ENCODE measurements at regions not wholly inside any gene's neighbourhood (a gene's known extent, or its start where the extent isn't known, plus 50 kb on each side); places are given as distances from the start of the nearest gene placed in this dataset.

- DNase-seq = no peak
Observed at GRCh38 chr22:47372596-47373385, 610.3 kb downstream of the TBC1D22A start.

DNA sequence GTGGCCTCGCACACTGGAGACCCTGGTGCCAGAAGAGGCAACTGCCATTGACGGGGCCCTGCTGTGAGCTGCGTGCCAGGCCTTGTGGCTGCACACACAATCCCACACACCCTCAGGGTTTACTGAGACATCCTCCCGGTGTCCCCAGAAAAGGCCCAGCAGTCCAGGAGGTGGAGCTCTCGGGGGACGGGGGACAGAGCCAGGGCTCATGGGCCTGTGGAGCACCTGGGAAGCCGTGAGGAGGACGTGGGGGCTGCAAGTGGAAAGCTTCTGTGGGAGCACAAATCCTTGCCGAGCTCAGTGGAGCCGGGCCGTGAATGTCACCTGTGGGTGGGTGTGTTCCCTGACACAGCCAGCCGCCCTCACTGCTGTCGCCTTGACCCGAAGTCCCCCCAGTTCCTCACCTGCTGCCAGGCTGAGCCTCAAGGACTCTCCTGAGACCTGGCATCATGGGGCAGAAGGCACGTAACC lies 609.7 kb downstream of the TBC1D22A start:
- DNase-seq = no peak

GRCh38 chr22:47371263-47372090 lies 609.0 kb downstream of the TBC1D22A start:
- DNase-seq = no peak

DNA sequence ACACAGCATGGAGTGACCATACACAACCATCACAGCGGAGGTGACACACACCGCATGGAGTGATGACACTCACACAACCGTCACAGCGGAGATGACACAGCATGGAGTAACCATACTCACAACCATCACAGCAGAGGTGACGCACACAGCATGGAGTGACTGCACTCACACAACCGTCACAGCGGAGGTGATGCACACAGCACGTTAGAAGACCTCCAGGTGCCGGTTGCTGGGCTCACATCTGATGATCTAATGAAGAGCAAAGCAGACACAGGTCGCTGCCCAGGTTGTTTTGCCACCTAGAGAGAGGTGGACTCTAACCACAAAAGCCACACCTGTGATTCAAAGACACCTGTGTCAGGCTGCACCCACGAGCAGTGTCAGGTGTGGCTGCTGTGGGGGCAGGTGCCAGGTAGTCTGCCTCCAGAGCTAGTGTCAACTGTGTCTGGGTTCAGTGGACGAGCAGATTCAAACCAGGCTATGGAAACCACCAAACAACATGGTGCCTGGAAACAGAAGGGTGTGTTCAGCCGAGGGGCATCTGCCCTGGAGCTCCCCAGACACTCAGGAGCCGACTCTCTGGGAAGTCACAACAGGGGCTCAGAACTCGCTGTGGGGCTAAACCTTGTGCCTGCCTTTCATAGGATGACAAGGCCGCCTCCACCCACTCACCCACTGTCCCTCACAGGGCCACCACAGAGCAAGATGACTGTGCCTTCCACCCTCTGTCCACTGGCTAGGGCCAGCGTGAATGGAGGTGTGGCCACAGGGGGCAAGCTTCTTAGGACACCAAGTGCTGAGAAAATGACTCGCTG lies 608.2 kb downstream of the TBC1D22A start:
- no peak for DNase-seq

- DNase-seq = no peak
Observed at GRCh38 chr22:47369431-47370015, 607.1 kb downstream of the TBC1D22A start.

- DNase-seq = no peak
Observed at GRCh38 chr22:47369020-47369419, 606.6 kb downstream of the TBC1D22A start.

DNA sequence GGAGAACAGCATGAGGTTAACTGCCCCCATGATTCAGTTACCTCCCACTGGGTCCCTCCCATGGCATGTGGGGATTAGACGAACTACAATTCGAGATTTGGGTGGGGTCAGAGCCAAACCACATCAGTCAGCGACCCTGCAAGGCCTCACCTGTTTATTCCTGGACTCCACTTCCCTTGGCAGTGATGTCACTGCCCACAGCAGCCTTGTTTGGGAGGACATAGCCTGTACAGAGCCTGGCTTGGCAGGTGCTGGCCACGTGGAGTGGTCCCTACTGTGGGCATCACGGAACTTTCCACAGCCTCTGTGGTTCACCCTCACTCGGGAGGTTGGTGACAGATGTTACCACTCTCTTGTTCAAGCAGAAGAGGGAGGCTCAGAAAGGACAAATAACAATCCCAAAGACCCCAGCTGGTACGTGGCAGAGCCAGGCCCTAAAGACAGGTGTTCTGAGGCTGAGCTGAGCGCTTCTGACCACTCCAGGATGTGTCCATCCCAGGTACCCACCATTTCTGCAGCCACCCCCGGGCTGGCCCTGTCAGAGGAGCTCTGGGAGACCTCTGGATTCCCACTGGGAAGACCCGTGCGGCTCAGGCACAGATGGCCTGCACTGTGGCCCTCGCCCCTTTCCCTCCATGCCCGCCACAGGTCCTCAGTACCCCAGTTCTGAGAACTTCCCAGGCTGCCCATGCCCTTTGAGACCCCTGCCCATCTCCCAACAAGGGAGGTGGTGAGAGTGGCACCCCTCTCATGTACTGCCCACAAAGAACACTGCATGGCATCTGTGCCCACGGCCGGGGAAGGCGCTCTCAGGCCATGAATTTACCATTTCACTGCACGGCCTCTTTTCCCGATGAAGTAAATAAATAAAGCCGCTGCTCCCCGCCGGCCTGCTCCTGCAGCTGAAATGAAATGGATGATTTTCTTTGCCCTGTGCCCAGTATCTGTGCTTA lies 605.8 kb downstream of the TBC1D22A start:
- no peak for DNase-seq

DNA sequence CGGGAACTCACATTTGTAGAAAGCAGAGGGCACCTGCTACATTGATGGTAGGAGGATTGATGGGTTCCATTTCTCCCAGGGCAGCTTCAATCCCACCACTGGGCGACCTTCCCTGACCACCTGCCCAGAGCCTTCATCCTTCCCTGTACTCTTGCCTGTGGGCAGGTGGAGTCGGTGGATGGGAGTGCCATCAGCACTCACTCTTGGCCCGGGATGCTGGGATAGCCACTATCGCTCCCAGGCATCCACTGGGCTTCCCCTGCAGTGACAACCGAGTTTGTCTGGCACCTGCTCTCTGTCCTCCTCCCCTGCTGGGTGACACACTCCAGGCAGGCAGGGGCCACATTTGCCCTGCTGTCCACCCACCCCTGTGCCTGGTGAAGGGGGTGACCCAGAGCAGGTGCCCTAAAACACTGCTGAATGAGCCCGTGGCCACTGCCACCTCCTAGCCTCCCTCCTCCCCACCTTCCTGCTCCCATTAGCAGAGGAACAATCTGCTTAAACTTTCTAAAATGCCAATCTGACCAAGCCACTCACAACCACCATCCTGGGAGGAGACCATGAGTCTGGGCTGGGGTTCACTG lies 604.7 kb downstream of the TBC1D22A start:
- DNase-seq = no peak

GRCh38 chr22:47366026-47366767 lies 603.7 kb downstream of the TBC1D22A start:
- DNase-seq = no peak

GRCh38 chr22:47361247-47361646 lies 598.8 kb downstream of the TBC1D22A start:
- no peak for DNase-seq

GRCh38 chr22:47357493-47357892 lies 595.0 kb downstream of the TBC1D22A start:
- no peak for DNase-seq

DNA sequence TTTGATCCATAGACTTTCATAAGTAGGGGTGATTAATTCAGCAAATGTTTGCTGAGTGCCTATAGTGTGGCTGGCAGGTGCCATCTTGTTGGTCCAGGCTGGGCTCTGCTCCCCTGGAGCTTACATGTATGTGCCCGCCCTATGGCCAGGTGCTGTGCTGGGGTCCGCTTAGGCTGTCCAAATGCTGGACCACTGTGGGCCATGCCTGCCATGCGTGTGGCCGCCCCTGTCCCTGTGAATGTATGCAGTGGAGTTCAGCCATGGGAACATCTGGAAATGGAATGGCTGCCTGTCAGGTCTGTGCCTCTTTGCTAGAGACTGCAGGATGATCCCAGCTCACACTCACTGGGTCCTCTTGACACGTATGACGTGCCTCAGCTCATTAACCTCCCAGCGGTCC lies 594.6 kb downstream of the TBC1D22A start:
- no peak for DNase-seq

DNA sequence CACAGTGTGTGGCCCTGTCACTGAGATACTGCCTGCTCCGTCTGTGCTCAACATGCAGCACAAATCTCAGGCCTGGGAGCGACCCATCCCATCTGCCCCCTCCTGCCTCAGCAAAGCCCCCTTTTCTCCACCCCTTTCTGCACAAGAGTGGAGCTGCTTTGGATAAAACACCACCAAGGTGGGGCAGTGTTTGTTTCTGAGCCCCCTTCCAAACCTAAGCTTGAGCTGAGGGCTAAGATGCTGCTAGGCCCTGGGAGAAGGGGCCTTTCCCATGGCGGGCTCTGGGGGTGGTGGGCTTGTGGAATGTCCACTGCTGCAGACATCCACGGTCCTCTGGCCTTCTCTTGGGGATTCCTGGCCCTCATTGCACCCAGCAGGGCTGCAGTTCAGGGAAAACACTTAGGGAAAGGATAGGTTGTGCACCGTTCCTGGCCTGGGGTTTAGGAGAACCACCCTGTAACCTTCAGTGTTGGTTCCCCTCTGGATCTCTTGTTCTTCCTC lies 594.1 kb downstream of the TBC1D22A start:
- no peak for DNase-seq

DNA sequence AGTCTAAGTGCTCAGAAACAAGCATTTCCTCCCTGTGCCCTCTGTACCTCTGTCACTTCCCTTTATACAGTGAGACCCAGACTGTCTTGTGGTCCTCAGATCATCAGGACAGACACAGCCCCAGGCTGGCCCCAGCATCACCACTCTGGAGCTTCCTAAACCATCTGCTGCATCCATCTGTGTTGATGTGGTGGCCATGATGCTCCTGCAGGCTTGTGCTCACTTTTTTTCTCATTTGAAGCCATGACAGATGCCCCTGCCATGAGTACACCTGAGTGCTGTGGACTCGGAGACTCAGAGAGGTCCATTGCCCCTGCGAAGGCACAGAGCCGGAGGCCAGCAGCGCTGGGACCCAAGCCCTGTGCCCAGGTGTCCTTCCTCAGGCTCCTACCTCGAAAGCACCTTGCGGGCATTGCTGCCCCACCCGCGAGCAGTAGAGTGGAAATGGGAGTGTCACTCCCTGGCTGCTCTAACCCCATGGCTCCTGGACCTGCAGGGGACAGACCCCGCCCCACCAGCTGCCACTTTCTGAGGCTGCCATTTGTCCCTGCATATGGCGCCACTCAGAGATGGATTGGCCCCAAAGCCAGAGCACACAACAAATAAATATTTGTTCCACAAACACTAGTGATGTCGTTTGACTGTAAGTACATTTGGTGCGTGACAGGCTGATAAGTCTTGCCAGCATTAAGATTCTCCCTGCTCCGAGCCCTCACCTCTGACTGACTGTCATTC lies 593.5 kb downstream of the TBC1D22A start:
- no peak for DNase-seq

- DNase-seq = no peak
Observed at GRCh38 chr22:47355388-47355725, 592.9 kb downstream of the TBC1D22A start.

- DNase-seq = no peak
Observed at GRCh38 chr22:47354668-47355387, 592.4 kb downstream of the TBC1D22A start.

DNA sequence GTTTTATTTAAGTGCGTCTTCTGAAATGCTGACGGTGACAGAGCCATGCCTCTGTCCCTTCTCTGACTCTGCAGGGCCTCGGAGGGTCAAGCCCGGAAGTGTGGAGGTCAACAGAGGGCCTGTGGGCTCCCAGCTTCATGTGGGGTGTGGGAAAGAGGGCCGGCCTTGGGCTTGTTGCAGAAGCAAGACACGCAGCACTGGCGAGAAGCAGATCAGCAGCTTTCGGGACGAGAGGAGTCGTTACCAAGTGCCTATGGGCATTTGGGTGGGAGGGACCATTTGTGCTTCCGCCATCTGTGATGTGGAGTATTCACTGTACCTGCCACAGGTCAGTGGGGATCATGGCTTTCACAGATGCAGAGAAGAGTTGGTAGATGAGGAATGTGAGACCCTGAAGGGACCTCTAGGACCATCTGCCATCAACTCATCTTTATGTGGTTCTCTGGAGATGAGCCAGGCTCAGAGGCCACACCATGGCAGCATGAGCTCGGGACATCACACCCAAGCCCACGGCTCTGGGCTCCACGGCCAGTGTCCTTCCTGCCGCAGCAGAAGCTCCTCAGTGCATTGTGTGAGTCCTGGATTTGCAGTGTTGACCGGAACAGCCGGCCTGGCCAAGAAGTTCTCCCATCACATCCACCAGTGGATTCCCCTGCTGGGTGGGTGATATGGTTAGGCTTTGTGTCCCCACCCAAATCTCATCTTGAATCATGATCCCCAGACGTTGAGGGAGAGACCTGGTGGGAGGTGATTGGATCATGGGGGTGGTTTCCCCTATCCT lies 590.7 kb downstream of the TBC1D22A start:
- DNase-seq = no peak

All from amygdala (tissue), 56 donors.